ENCODE measurements at regions not wholly inside any gene's neighbourhood (a gene's known extent, or its start where the extent isn't known, plus 50 kb on each side); places are given as distances from the start of the nearest gene placed in this dataset.

DNA sequence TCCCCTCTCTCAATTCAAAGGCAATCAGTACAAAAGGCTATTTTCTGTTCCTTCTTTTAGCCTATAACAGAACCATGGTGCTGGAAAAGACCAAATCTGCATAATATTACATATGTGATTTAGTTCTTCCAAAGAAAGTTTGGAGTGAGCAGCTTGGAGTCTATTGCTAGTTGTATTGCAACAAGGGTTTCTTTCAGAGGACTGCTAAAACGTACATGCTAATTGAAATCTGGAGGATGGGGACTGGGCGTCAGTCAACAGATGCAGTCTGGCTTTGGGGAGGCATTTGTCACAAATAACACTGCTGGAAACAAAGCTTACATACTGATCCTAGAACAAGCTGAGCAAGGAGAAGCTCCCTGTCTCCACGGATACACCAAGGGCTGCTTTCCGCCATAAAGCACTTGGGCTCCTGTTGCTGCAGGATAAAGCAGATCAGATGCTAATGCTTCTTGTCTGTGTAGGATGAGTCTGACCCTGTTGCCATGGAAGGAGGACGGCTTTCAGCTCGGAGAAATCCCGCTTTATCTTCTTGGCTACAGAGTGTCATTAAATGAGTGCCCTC, 883.5 kb downstream of the SORCS1 start:
- no peak overlapping the region for H3K27ac ChIP-seq (ENCODE audit: insufficient read depth, low read depth, low read length)
- ChIA-PET CTCF (no interaction called here), POLR2A (no interaction called here)
- intact Hi-C loops (cut with micrococcal nuclease) (no loop called here), dilution Hi-C loops (cut with MboI; ENCODE audit: extremely low pct_ligation_motif_present, low sequenced_read_pairs) (no loop called here)
- H2AFZ ChIP-seq (ENCODE audit: low read depth, low read length) = no peak overlapping the region
- no peak for FAIRE-seq
- H3K4me2 ChIP-seq (ENCODE audit: insufficient read depth, low read length) = no peak overlapping the region
- H3K79me2 ChIP-seq (ENCODE audit: control insufficient read depth, insufficient read depth, low read length) = no peaks in the 10 kb centered on the region
- BruUV-seq (replicated peaks) = no TSS peak
- H3K9me1 ChIP-seq (replicated peaks; ENCODE audit: control insufficient read depth, extremely low read depth, insufficient read depth, low read length) = no peaks in the 10 kb centered on the region
- DNase-seq (ENCODE audit: low read depth, low spot score) = no peak
- no peaks in the 10 kb centered on the region for H3K27me3 ChIP-seq (ENCODE audit: control insufficient read depth in 2 of 2, insufficient read depth in 2 of 2, low read length in 2 of 2)
- H3K36me3 ChIP-seq (ENCODE audit: control insufficient read depth in 2 of 2, extremely low read depth in 1 of 2, insufficient read depth in 2 of 2, low read length in 2 of 2) = no peaks in the 10 kb centered on the region
- TF ChIP-seq GATA2 (IDR thresholded peaks at IDR 0.05; ENCODE audit: insufficient read depth, insufficient read length, low read depth, low read length) (no peak), EZH2 (IDR thresholded peaks at IDR 0.05; ENCODE audit: borderline replicate concordance, low read depth, low read length, severe bottlenecking) (no peak), POLR2AphosphoS5 (IDR thresholded peaks at IDR 0.05; ENCODE audit: insufficient read depth, low read depth, low read length) (no peak), FOS (IDR thresholded peaks at IDR 0.05; ENCODE audit: borderline replicate concordance, insufficient read depth, low read length) (no peak), JUN (IDR thresholded peaks at IDR 0.05; ENCODE audit: borderline replicate concordance, insufficient read depth, insufficient read length, low read depth) (no peak), MYC (IDR thresholded peaks at IDR 0.05; ENCODE audit: low read depth, low read length) (no peak), POLR2A (IDR thresholded peaks at IDR 0.05; ENCODE audit: low read depth, low read length) (no peak)
- TF ChIP-seq, protein P1, sequence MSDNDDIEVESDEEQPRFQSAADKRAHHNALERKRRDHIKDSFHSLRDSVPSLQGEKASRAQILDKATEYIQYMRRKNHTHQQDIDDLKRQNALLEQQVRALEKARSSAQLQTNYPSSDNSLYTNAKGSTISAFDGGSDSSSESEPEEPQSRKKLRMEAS (IDR thresholded peaks at IDR 0.05; ENCODE audit: insufficient read depth, insufficient read length) = no peak
- TF ChIP-seq, protein P2, sequence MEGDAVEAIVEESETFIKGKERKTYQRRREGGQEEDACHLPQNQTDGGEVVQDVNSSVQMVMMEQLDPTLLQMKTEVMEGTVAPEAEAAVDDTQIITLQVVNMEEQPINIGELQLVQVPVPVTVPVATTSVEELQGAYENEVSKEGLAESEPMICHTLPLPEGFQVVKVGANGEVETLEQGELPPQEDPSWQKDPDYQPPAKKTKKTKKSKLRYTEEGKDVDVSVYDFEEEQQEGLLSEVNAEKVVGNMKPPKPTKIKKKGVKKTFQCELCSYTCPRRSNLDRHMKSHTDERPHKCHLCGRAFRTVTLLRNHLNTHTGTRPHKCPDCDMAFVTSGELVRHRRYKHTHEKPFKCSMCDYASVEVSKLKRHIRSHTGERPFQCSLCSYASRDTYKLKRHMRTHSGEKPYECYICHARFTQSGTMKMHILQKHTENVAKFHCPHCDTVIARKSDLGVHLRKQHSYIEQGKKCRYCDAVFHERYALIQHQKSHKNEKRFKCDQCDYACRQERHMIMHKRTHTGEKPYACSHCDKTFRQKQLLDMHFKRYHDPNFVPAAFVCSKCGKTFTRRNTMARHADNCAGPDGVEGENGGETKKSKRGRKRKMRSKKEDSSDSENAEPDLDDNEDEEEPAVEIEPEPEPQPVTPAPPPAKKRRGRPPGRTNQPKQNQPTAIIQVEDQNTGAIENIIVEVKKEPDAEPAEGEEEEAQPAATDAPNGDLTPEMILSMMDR (IDR thresholded peaks at IDR 0.05; ENCODE audit: extremely low read depth in 1 of 2, insufficient read depth in 1 of 2, low read depth in 1 of 2, low read length in 2 of 2) = no peak
- no peaks in the 10 kb centered on the region for H3K4me1 ChIP-seq (ENCODE audit: control insufficient read depth, extremely low read depth, insufficient read depth, low read length)
- no peak overlapping the region for H3K9ac ChIP-seq (replicated peaks; ENCODE audit: extremely low read depth, insufficient read depth, low read length)
- peaks cover 2% of the 10 kb centered on the region for H3K9me3 ChIP-seq (replicated peaks; ENCODE audit: control insufficient read depth, insufficient read depth, low read length)
- H4K20me1 ChIP-seq (replicated peaks; ENCODE audit: control insufficient read depth, extremely low read depth, insufficient read depth, low read length) = no peaks in the 10 kb centered on the region
- H3K4me3 ChIP-seq (replicated peaks in 1 of 3; ENCODE audit: insufficient read depth in 1 of 3, low read depth in 1 of 3, low read length in 3 of 3) = no peak overlapping the region

Data from endothelial cell of umbilical vein (primary cell).